Skeletal muscle satellite cell (primary cell): ENCODE measurements at regions not wholly inside any gene's neighbourhood (a gene's known extent, or its start where the extent isn't known, plus 50 kb on each side); places are given as distances from the start of the nearest gene placed in this dataset.

Source experiments
- H3K27me3 ChIP-seq: 2 replicates; pipeline ENCODE4 v1.7.0; 2013; ENCODE audit warnings: low read length; ENCODE audit not compliant: control insufficient read depth, insufficient read depth
- H3K36me3 ChIP-seq: 2 replicates; pipeline ENCODE4 v1.7.0; 2013; ENCODE audit warnings: mild to moderate bottlenecking, control low read depth, low read length; ENCODE audit not compliant: insufficient read depth
- H3K4me1 ChIP-seq: 2 replicates; pipeline ENCODE4 v1.7.0; 2013; ENCODE audit warnings: low read length; ENCODE audit not compliant: control insufficient read depth, insufficient read depth
- H3K4me2 ChIP-seq: 2 replicates; pipeline ENCODE4 v1.7.0; 2013; ENCODE audit warnings: mild to moderate bottlenecking, low read length
- H3K4me3 ChIP-seq: 2 replicates; pipeline ENCODE4 v1.7.0; 2013; ENCODE audit warnings: low read length
- H3K9ac ChIP-seq: 2 replicates; pipeline ENCODE4 v1.7.0; 2013; ENCODE audit warnings: mild to moderate bottlenecking, low read depth, low read length, moderate library complexity
- H3K9me3 ChIP-seq: replicated peaks from 2 replicates; pipeline ENCODE4 v1.7.0; 2013; ENCODE audit warnings: mild to moderate bottlenecking, control low read depth, low read length

- Histone ChIP-seq H3K9me3 (no peaks in the 10 kb centered on the region), H3K4me3 (no peak overlapping the region), H3K9ac (no peak overlapping the region), H3K36me3 (no peaks in the 10 kb centered on the region), H3K27me3 (no peaks in the 10 kb centered on the region), H3K4me2 (no peak overlapping the region), H3K4me1 (no peaks in the 10 kb centered on the region)
Measured at GRCh38 chr12:91441993-91442952, 259.7 kb upstream of the DCN start.

- Histone ChIP-seq H3K9me3 (no peaks in the 10 kb centered on the region), H3K36me3 (no peaks in the 10 kb centered on the region), H3K27me3 (no peaks in the 10 kb centered on the region), H3K9ac (no peak overlapping the region), H3K4me1 (no peaks in the 10 kb centered on the region), H3K4me3 (no peak overlapping the region), H3K4me2 (no peak overlapping the region)
Measured at GRCh38 chr12:91441246-91441645, 258.6 kb upstream of the DCN start.

- Histone ChIP-seq H3K36me3 (no peaks in the 10 kb centered on the region), H3K4me2 (no peak overlapping the region), H3K4me1 (no peaks in the 10 kb centered on the region), H3K9me3 (no peaks in the 10 kb centered on the region), H3K27me3 (no peaks in the 10 kb centered on the region), H3K4me3 (no peak overlapping the region), H3K9ac (no peak overlapping the region)
Measured at GRCh38 chr12:91434081-91434480, 251.5 kb upstream of the DCN start.

GRCh38 chr12:91432755-91433154 is 250.1 kb upstream of the DCN start:
- no peak overlapping the region for H3K9ac ChIP-seq
- H3K4me3 ChIP-seq = no peak overlapping the region

GRCh38 chr12:91432089-91432488 is 249.5 kb upstream of the DCN start:
- Histone ChIP-seq H3K4me2 (no peak overlapping the region), H3K36me3 (no peaks in the 10 kb centered on the region), H3K4me3 (no peak overlapping the region), H3K27me3 (no peaks in the 10 kb centered on the region), H3K9me3 (no peaks in the 10 kb centered on the region), H3K9ac (no peak overlapping the region), H3K4me1 (no peaks in the 10 kb centered on the region)

More at GRCh38 chr12:91432755-91433154, 250.1 kb upstream of the DCN start:
- Histone ChIP-seq H3K36me3 (no peaks in the 10 kb centered on the region), H3K4me2 (no peak overlapping the region), H3K9me3 (no peaks in the 10 kb centered on the region), H3K27me3 (no peaks in the 10 kb centered on the region), H3K4me1 (no peaks in the 10 kb centered on the region)

GRCh38 chr12:91424506-91424905 is 241.9 kb upstream of the DCN start:
- Histone ChIP-seq H3K27me3 (no peaks in the 10 kb centered on the region), H3K9me3 (no peaks in the 10 kb centered on the region), H3K4me2 (no peak overlapping the region), H3K4me1 (no peaks in the 10 kb centered on the region), H3K9ac (no peak overlapping the region), H3K36me3 (no peaks in the 10 kb centered on the region), H3K4me3 (no peak overlapping the region)

- no peaks in the 10 kb centered on the region for H3K9me3 ChIP-seq
- H3K9ac ChIP-seq = no peak overlapping the region
- H3K4me2 ChIP-seq = no peak overlapping the region
- no peaks in the 10 kb centered on the region for H3K4me1 ChIP-seq
- H3K36me3 ChIP-seq = no peaks in the 10 kb centered on the region
- no peak overlapping the region for H3K4me3 ChIP-seq
- H3K27me3 ChIP-seq = no peaks in the 10 kb centered on the region
Measured at GRCh38 chr12:91423693-91424050, 241.1 kb upstream of the DCN start.

GRCh38 chr12:91422811-91423692 is 240.4 kb upstream of the DCN start:
- no peak overlapping the region for H3K4me2 ChIP-seq
- no peaks in the 10 kb centered on the region for H3K9me3 ChIP-seq
- H3K9ac ChIP-seq = no peak overlapping the region
- no peaks in the 10 kb centered on the region for H3K27me3 ChIP-seq
- H3K4me3 ChIP-seq = no peak overlapping the region
- H3K4me1 ChIP-seq = no peaks in the 10 kb centered on the region
- no peaks in the 10 kb centered on the region for H3K36me3 ChIP-seq

GRCh38 chr12:91422127-91422526 is 239.5 kb upstream of the DCN start:
- H3K4me2 ChIP-seq = no peak overlapping the region
- no peaks in the 10 kb centered on the region for H3K27me3 ChIP-seq
- H3K4me3 ChIP-seq = no peak overlapping the region
- no peaks in the 10 kb centered on the region for H3K9me3 ChIP-seq
- no peaks in the 10 kb centered on the region for H3K4me1 ChIP-seq
- no peak overlapping the region for H3K9ac ChIP-seq
- H3K36me3 ChIP-seq = no peaks in the 10 kb centered on the region

- no peak overlapping the region for H3K4me2 ChIP-seq
- no peaks in the 10 kb centered on the region for H3K9me3 ChIP-seq
- no peaks in the 10 kb centered on the region for H3K4me1 ChIP-seq
- H3K27me3 ChIP-seq = no peaks in the 10 kb centered on the region
- no peak overlapping the region for H3K4me3 ChIP-seq
- no peaks in the 10 kb centered on the region for H3K36me3 ChIP-seq
- H3K9ac ChIP-seq = no peak overlapping the region
Measured at GRCh38 chr12:91419809-91420208, 237.2 kb upstream of the DCN start.

GRCh38 chr12:91418221-91419090 is 235.8 kb upstream of the DCN start:
- peaks cover 4% of the 10 kb centered on the region for H3K4me1 ChIP-seq
- no peak overlapping the region for H3K4me3 ChIP-seq
- H3K9me3 ChIP-seq = no peaks in the 10 kb centered on the region
- no peaks in the 10 kb centered on the region for H3K36me3 ChIP-seq
- no peaks in the 10 kb centered on the region for H3K27me3 ChIP-seq
- no peak overlapping the region for H3K9ac ChIP-seq
- no peak overlapping the region for H3K4me2 ChIP-seq
